ENCODE measurements at regions not wholly inside any gene's neighbourhood (a gene's known extent, or its start where the extent isn't known, plus 50 kb on each side); places are given as distances from the start of the nearest gene placed in this dataset.

DNA sequence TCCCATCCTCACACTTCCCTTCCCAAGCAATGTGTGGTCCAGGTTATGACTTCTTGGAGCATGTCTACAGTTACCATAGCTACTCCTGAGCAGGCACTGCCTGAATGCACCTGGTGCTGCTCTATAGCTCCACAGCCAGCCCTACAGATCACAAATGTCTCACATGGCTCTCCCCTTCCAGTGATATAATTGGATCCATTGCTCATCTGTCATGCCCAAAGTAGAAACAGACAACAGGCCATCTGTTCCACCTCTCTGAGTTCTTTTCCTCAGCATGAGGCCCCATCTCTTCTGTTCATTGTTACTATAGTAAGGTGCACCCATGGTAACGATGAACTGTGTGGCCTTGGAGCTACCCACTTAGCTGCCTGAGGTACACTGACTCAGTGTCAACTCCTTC is 320.3 kb upstream of the ZC3H12C start:
- H3K27ac Mint-ChIP-seq = no peak overlapping the region
- POLR2A ChIA-PET = no interaction called here

DNA sequence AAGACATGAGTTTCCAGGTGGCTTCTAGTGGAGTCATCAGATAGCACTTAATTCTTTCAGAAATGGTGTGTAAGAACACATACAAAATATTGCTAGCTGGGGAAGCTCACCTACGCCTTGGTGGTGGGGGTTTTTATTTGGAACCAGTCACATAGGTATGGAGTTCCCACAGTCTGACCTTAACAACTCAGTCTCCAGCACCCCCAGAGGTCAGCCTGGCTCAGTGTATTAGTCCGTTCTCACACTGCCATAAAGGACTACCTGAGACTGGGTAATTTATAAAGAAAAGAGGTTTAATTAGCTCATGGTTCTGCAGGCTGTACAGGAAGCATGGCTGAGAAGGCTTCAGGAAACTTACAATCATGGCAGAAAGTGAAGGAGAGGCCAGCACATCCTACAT is 317.5 kb upstream of the ZC3H12C start:
- no peaks in the 10 kb centered on the region for H3K27me3 Mint-ChIP-seq (ENCODE audit: low read depth)
- H3K9me3 Mint-ChIP-seq (ENCODE audit: insufficient read depth) = no peaks in the 10 kb centered on the region
- H3K36me3 Mint-ChIP-seq (ENCODE audit: low read depth) = no peaks in the 10 kb centered on the region
- ATAC-seq = no peak
- H3K27ac Mint-ChIP-seq = no peak overlapping the region
- ChIA-PET POLR2A (no interaction called here), CTCF (no interaction called here)
- H3K4me1 Mint-ChIP-seq (ENCODE audit: low read depth) = no peaks in the 10 kb centered on the region
- no peak overlapping the region for H3K4me3 Mint-ChIP-seq
- no peak for DNase-seq

More for the DNA sequence above, 320.3 kb upstream of the ZC3H12C start:
- DNase-seq = no peak
- Mint-ChIP-seq H3K36me3 (ENCODE audit: low read depth) (no peaks in the 10 kb centered on the region), H3K4me1 (ENCODE audit: low read depth) (no peaks in the 10 kb centered on the region), H3K9me3 (ENCODE audit: insufficient read depth) (no peaks in the 10 kb centered on the region), H3K4me3 (no peak overlapping the region), H3K27me3 (ENCODE audit: low read depth) (no peaks in the 10 kb centered on the region)
- ATAC-seq = no peak
- CTCF ChIA-PET = no interaction called here

DNA sequence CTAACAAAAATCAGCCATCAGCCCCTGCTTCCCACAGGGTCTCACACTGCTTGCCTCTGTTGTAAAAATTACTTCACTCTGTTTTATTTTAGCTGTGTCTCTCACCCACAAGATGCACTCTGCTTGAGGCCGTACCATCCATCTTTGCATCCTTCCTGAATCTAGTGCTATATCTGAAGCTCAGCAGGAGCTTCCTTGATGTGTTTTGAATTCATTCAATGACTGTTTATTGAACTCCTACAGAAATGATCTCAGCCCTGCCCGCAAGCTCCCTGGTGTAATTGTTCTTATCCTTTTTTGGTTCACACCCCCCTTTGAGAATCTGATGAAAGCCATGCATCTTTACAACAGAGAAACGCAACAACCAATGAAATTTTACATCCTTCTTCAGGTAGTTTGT is 310.2 kb upstream of the ZC3H12C start:
- Mint-ChIP-seq H3K36me3 (ENCODE audit: low read depth) (no peaks in the 10 kb centered on the region), H3K9me3 (ENCODE audit: insufficient read depth) (no peaks in the 10 kb centered on the region), H3K27me3 (ENCODE audit: low read depth) (no peaks in the 10 kb centered on the region), H3K4me1 (ENCODE audit: low read depth) (no peaks in the 10 kb centered on the region), H3K27ac (no peak overlapping the region), H3K4me3 (no peak overlapping the region)
- ChIA-PET CTCF (no interaction called here), POLR2A (no interaction called here)
- DNase-seq (no peak), ATAC-seq (no peak)

DNA sequence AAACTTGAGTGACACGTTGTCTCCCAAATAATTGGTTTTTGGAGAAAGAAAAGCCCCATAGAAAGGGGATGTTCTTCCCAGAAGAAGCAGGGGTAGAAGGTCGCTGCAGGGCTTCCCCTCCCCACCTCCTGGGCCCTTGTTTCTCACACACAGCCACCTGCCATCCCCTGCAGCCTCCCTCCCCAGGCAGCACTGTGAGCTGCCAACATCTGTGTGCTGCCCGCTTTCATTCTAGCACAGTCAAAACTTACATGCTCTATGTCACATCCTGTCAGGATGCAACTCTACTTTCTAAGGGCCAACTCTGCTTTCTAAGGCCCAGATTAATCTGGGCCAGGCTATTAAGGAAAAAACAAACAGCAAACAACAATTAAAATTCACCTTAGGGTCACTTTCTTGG is 309.4 kb upstream of the ZC3H12C start:
- ATAC-seq = no peak
- Mint-ChIP-seq H3K9me3 (ENCODE audit: insufficient read depth) (no peaks in the 10 kb centered on the region), H3K4me3 (no peak overlapping the region), H3K4me1 (ENCODE audit: low read depth) (no peaks in the 10 kb centered on the region), H3K27me3 (ENCODE audit: low read depth) (no peaks in the 10 kb centered on the region), H3K36me3 (ENCODE audit: low read depth) (no peaks in the 10 kb centered on the region), H3K27ac (no peak overlapping the region)
- DNase-seq = no peak
- CTCF ChIA-PET = no interaction called here
- POLR2A ChIA-PET = no interaction called here

DNA sequence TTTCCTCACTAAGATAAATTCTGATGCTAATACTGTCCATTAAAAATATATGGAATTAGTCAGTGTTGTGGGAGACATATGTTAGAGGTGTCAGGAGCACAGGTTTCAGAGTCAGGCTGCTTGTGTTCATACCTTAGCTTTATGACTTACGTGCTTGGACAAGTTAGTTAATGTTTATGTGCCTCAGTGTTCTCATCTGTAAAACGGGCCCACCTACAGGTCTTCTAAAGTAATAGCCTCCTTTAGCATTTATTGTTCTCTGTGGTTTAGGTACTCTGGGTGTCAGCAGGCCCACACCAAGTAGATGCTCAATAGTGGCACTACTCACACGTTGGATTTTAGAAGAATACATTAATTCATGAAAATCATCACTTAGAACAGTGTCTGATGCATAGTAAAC is 308.7 kb upstream of the ZC3H12C start:
- DNase-seq = no peak
- Mint-ChIP-seq H3K4me3 (no peak overlapping the region), H3K4me1 (ENCODE audit: low read depth) (no peaks in the 10 kb centered on the region), H3K9me3 (ENCODE audit: insufficient read depth) (no peaks in the 10 kb centered on the region), H3K27ac (no peak overlapping the region), H3K36me3 (ENCODE audit: low read depth) (no peaks in the 10 kb centered on the region), H3K27me3 (ENCODE audit: low read depth) (no peaks in the 10 kb centered on the region)
- ChIA-PET CTCF (no interaction called here), POLR2A (no interaction called here)
- ATAC-seq = no peak

DNA sequence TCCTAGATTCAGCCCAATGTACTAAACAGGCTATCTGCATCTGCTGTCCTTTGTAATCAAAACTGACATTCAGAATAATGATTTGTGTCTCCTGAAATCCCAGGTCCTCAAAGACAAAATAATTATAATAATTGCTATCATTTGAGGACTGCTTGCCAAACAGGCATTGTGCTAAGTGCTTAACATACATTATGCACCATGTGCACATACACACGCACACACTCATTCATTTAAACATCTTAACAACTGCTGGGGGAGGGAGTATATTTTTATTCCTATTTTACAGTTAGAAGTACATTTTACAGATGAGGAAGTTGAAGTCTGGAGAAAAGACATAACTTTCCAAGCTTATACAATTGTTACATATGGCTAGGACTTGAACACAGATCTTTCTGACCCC is 308.0 kb upstream of the ZC3H12C start:
- Mint-ChIP-seq H3K4me1 (ENCODE audit: low read depth) (no peaks in the 10 kb centered on the region), H3K27me3 (ENCODE audit: low read depth) (no peaks in the 10 kb centered on the region), H3K27ac (no peak overlapping the region), H3K36me3 (ENCODE audit: low read depth) (no peaks in the 10 kb centered on the region), H3K4me3 (no peak overlapping the region), H3K9me3 (ENCODE audit: insufficient read depth) (no peaks in the 10 kb centered on the region)
- DNase-seq = no peak
- POLR2A ChIA-PET = no interaction called here
- CTCF ChIA-PET = no interaction called here
- no peak for ATAC-seq

DNA sequence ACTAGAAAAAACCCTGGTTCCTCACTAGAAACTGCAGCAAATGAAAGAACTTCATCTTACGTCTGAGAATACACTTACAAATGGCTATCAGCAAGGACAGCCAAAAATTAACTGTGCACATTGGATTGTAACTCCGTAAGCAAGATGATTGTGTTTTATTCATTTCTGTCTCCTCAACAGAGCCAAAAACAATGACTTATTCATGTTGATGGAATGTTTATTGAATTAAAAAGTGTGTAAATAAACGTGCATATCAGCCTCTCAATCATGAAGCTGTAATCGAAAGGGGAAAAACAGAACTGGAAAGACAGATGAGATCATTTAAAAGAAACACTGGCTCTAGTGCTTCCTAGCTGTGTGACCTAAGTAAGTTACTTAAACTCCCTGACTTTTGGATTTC is 307.5 kb upstream of the ZC3H12C start:
- Mint-ChIP-seq H3K27ac (no peak overlapping the region), H3K9me3 (ENCODE audit: insufficient read depth) (no peaks in the 10 kb centered on the region), H3K27me3 (ENCODE audit: low read depth) (no peaks in the 10 kb centered on the region), H3K4me1 (ENCODE audit: low read depth) (no peaks in the 10 kb centered on the region), H3K36me3 (ENCODE audit: low read depth) (no peaks in the 10 kb centered on the region), H3K4me3 (no peak overlapping the region)
- ChIA-PET CTCF (no interaction called here), POLR2A (no interaction called here)
- ATAC-seq (no peak), DNase-seq (no peak)

DNA sequence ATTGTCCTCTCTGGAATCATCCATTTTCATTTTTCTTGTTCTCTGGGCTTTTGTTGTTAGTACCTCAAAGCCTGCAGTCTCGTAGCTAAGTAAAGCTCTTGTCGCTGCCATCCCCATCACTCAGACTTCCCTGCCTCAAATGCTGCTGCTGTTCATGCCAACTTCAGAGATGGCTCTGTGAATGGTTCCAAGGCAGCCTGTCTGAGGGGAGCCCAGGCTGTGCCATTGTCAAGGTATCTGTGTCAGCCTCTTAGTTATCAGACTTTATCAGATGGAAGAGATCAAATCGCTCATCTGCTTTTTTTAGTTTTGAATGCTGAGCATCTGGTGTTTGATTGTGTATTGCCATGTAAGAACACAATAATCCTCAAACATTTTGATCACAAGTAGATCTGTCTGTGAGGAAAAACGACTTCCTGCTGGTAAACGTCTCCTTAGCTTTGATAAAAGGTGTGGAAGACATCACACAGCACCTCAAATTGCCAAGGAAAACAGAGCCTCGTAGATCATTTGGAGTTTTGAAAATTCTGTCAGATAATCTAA is 304.2 kb upstream of the ZC3H12C start:
- Mint-ChIP-seq H3K27ac (no peak overlapping the region), H3K4me1 (ENCODE audit: low read depth) (no peaks in the 10 kb centered on the region), H3K36me3 (ENCODE audit: low read depth) (no peaks in the 10 kb centered on the region), H3K4me3 (no peak overlapping the region), H3K27me3 (ENCODE audit: low read depth) (peaks cover 2% of the 10 kb centered on the region), H3K9me3 (ENCODE audit: insufficient read depth) (no peaks in the 10 kb centered on the region)
- DNase-seq (no peak), ATAC-seq (no peak)
- CTCF ChIA-PET = no interaction called here
- POLR2A ChIA-PET = no interaction called here

DNA sequence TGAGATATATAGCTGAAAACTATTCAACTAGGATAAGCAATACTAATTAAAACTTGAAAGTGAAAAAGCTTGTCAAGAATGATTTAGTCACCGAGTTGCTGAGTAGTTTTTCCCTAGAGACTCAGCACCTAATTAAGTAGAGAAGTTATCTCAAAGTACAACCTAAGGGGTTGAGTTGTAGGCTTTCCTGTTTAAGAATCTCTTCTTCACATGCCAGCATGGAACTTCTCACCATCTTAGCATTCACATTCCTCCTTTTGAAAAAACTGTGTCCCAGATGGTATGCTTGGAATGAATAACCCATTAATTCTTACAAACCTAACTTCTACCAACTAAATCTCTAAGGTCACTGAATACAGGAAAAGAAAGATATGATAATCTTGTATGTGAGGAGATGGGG is 303.3 kb upstream of the ZC3H12C start:
- ChIA-PET POLR2A (no interaction called here), CTCF (no interaction called here)
- H3K4me3 Mint-ChIP-seq = no peak overlapping the region
- H3K27me3 Mint-ChIP-seq (ENCODE audit: low read depth) = peaks cover 2% of the 10 kb centered on the region
- no peak for ATAC-seq
- no peaks in the 10 kb centered on the region for H3K36me3 Mint-ChIP-seq (ENCODE audit: low read depth)
- H3K9me3 Mint-ChIP-seq (ENCODE audit: insufficient read depth) = no peaks in the 10 kb centered on the region
- no peaks in the 10 kb centered on the region for H3K4me1 Mint-ChIP-seq (ENCODE audit: low read depth)
- H3K27ac Mint-ChIP-seq = no peak overlapping the region
- DNase-seq = no peak

DNA sequence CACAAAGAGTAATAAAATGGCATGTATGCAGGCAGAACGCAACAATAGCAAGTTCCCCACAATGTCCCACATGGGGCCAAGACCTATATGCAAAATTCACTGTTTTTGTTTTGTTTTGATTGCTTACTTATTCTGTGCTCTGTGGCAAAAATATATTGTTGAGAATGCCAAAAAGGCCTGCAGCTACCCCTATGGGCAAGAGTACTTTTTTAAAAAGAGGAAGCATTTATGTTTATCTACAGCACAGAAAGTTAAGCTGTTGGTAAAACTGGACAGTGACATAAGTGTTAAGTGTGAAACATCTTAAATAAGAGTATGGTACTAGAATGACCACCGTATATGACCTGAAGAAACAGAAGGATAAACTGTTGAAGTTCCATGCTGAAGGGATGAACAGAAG is 301.9 kb upstream of the ZC3H12C start:
- ChIA-PET CTCF (no interaction called here), POLR2A (no interaction called here)
- Mint-ChIP-seq H3K27ac (no peak overlapping the region), H3K4me3 (no peak overlapping the region), H3K4me1 (ENCODE audit: low read depth) (no peaks in the 10 kb centered on the region), H3K27me3 (ENCODE audit: low read depth) (peaks cover 2% of the 10 kb centered on the region), H3K9me3 (ENCODE audit: insufficient read depth) (no peaks in the 10 kb centered on the region), H3K36me3 (ENCODE audit: low read depth) (no peaks in the 10 kb centered on the region)
- no peak for ATAC-seq
- DNase-seq = no peak

DNA sequence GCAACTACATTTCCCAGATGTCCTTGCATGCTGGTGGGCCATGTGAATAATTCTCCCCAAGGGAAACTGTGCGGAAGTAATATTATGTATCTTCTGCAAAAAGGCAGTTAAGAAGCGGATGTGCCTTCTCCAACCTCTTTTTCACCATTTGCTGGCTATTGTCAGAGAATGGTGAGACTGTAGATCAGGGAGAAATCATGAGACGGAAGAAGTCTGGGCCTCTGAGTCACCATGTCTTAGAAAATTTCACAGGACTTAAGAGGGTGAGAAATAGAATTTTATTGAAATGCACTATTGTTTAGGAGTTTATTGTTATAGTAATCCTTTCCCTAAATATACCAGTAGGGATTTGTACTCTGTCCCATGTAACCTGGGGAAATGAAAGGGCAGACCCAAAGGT is 298.7 kb upstream of the ZC3H12C start:
- no peak overlapping the region for H3K4me3 Mint-ChIP-seq
- no peak for DNase-seq
- CTCF ChIA-PET = no interaction called here
- H3K4me1 Mint-ChIP-seq (ENCODE audit: low read depth) = no peaks in the 10 kb centered on the region
- no peak for ATAC-seq
- peaks cover 2% of the 10 kb centered on the region for H3K27me3 Mint-ChIP-seq (ENCODE audit: low read depth)
- no peak overlapping the region for H3K27ac Mint-ChIP-seq
- H3K36me3 Mint-ChIP-seq (ENCODE audit: low read depth) = no peaks in the 10 kb centered on the region
- POLR2A ChIA-PET = no interaction called here
- H3K9me3 Mint-ChIP-seq (ENCODE audit: insufficient read depth) = no peaks in the 10 kb centered on the region

DNA sequence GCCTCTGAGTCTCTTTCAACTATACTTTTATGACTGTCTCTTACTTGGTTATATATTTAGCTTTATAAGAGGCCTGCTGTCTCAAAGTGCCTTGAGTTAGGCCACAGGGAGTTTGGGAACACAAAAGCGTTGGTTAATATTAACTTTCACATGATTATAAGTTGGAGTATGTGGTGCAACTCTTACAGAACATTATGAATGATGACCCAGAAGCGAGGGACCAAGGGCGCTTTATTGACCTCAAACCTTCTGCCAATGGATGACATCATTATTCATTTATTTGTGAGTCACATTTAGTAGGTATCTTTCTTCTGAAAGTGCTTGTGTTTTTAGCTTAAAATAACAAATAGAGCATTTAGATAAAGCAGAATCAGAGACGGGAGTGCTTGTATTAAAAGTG is 298.0 kb upstream of the ZC3H12C start:
- DNase-seq (no peak), ATAC-seq (no peak)
- ChIA-PET CTCF (no interaction called here), POLR2A (no interaction called here)
- Mint-ChIP-seq H3K27ac (no peak overlapping the region), H3K4me3 (no peak overlapping the region), H3K4me1 (ENCODE audit: low read depth) (no peaks in the 10 kb centered on the region), H3K27me3 (ENCODE audit: low read depth) (peaks cover 2% of the 10 kb centered on the region), H3K36me3 (ENCODE audit: low read depth) (no peaks in the 10 kb centered on the region), H3K9me3 (ENCODE audit: insufficient read depth) (no peaks in the 10 kb centered on the region)

DNA sequence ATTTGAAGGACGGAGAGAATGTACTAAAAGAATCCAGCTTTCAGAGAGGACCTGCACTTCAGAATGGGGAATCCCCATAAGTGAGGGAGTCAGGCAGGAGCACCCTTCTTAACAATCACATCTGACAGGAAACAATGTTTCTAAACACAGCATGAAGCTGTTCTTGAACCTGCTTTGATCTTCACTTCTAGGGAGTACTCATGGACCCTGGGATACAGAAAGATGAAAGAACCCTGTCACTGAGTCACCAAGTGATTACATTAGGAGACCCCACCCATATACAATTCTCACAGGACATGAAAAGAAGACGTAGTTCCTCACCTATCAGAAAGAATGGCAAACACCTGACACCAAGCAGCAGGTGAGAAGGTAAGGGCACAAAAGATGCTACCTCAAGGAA is 296.9 kb upstream of the ZC3H12C start:
- no peak overlapping the region for H3K27ac Mint-ChIP-seq
- no peak overlapping the region for H3K4me3 Mint-ChIP-seq
- H3K4me1 Mint-ChIP-seq (ENCODE audit: low read depth) = no peaks in the 10 kb centered on the region
- DNase-seq (no peak), ATAC-seq (no peak)
- peaks cover 2% of the 10 kb centered on the region for H3K27me3 Mint-ChIP-seq (ENCODE audit: low read depth)
- H3K9me3 Mint-ChIP-seq (ENCODE audit: insufficient read depth) = no peaks in the 10 kb centered on the region
- no peaks in the 10 kb centered on the region for H3K36me3 Mint-ChIP-seq (ENCODE audit: low read depth)
- CTCF ChIA-PET = no interaction called here
- POLR2A ChIA-PET = no interaction called here

Measured in activated CD8-positive, alpha-beta T cell treated with anti-CD3 and anti-CD28 coated beads, Interleukin-2, amount 10 ng/mL, durations not matched to agents 7 days and 5 days (primary cell).